ENCODE measurements at regions not wholly inside any gene's neighbourhood (a gene's known extent, or its start where the extent isn't known, plus 50 kb on each side); places are given as distances from the start of the nearest gene placed in this dataset.

- no peak for TF ChIP-seq CTCF (IDR thresholded peaks at IDR 0.05; ENCODE audit: insufficient read depth, low read length)
- no peak for TF ChIP-seq GABPA (IDR thresholded peaks at IDR 0.05; ENCODE audit: low read depth)
- TF ChIP-seq POLR2AphosphoS5 (IDR thresholded peaks at IDR 0.05; ENCODE audit: low read depth) = no peak
Measured at GRCh38 chr13:59546178-59546577, 617.5 kb downstream of the DIAPH3 start.

Measured in HL-60 (cell line).